Cardiac muscle cell (in vitro differentiated cells and primary cell): ENCODE measurements at regions not wholly inside any gene's neighbourhood (a gene's known extent, or its start where the extent isn't known, plus 50 kb on each side); places are given as distances from the start of the nearest gene placed in this dataset.

Experiments used
- DNase-seq, 2 donors: peaks; one replicate each; pipeline versions ENCODE4 v3.0.0 to v3.0.0-alpha.2; 2010 to 2017; ENCODE audit warnings: low read depth in 1 of 2, low spot score in 1 of 2
- H3K27ac ChIP-seq: fragments of 200-600 bp; sonication (generic); 2 replicates; pipeline ENCODE4 v1.5.1; 2016
- H3K27me3 ChIP-seq: fragments of 200-600 bp; sonication (generic); 2 replicates; pipeline ENCODE4 v1.6.0; 2016; ENCODE audit warnings: control low read depth
- H3K36me3 ChIP-seq: fragments of 200-600 bp; sonication (generic); 2 replicates; pipeline ENCODE4 v1.5.1; 2016; ENCODE audit warnings: control low read depth
- H3K4me1 ChIP-seq: fragments of 200-600 bp; sonication (generic); 2 replicates; pipeline ENCODE4 v1.8.1; 2017; ENCODE audit warnings: low read depth, mild to moderate bottlenecking, mixed run types
- H3K4me3 ChIP-seq: fragments of 200-600 bp; sonication (generic); 2 replicates; pipeline ENCODE4 v1.5.1; 2016; ENCODE audit warnings: mild to moderate bottlenecking
- H3K9me3 ChIP-seq: fragments of 200-600 bp; sonication (generic); 2 replicates; pipeline ENCODE4 v1.5.1; 2017; ENCODE audit warnings: low read depth, mild to moderate bottlenecking, control low read depth
- CTCF ChIP-seq: IDR thresholded peaks from 2 replicates; pipeline ENCODE4 v1.5.1; 2012; ENCODE audit warnings: low read depth, mild to moderate bottlenecking, low read length

GRCh38 chr10:90526721-90527120 lies 331.1 kb downstream of the HTR7 start:
- no peaks in the 10 kb centered on the region for H3K9me3 ChIP-seq
- no peak for TF ChIP-seq CTCF
- H3K27ac ChIP-seq, result no peak overlapping the region
- no peaks in the 10 kb centered on the region for H3K4me1 ChIP-seq
- no peaks in the 10 kb centered on the region for H3K36me3 ChIP-seq
- no peak overlapping the region for H3K4me3 ChIP-seq
- no peak for DNase-seq
- no peaks in the 10 kb centered on the region for H3K27me3 ChIP-seq

- no peaks in the 10 kb centered on the region for H3K9me3 ChIP-seq
- no peak for TF ChIP-seq CTCF
- H3K27ac ChIP-seq, result no peak overlapping the region
- DNase-seq, result peak in 1 of 2 donors; percentile 54
- no peak overlapping the region for H3K4me3 ChIP-seq
- H3K27me3 ChIP-seq, result no peaks in the 10 kb centered on the region
- no peaks in the 10 kb centered on the region for H3K36me3 ChIP-seq
- no peaks in the 10 kb centered on the region for H3K4me1 ChIP-seq
Measured at GRCh38 chr10:90530521-90530920, 327.3 kb downstream of the HTR7 start.

- H3K4me1 ChIP-seq, result no peaks in the 10 kb centered on the region
- no peak overlapping the region for H3K4me3 ChIP-seq
- DNase-seq, result no peak
- H3K27ac ChIP-seq, result no peak overlapping the region
- no peak for TF ChIP-seq CTCF
- H3K27me3 ChIP-seq, result no peaks in the 10 kb centered on the region
- H3K36me3 ChIP-seq, result no peaks in the 10 kb centered on the region
- H3K9me3 ChIP-seq, result no peaks in the 10 kb centered on the region
Measured at GRCh38 chr10:90557385-90557784, 300.5 kb downstream of the HTR7 start.

- Histone ChIP-seq H3K27me3 (no peaks in the 10 kb centered on the region), H3K4me3 (no peak overlapping the region), H3K9me3 (no peaks in the 10 kb centered on the region), H3K36me3 (no peaks in the 10 kb centered on the region), H3K27ac (no peak overlapping the region), H3K4me1 (no peaks in the 10 kb centered on the region)
- no peak for DNase-seq
- no peak for TF ChIP-seq CTCF
Measured at GRCh38 chr10:90560331-90560730, 297.5 kb downstream of the HTR7 start.

- DNase-seq, result peak in 1 of 2 donors; percentile 80
Measured at GRCh38 chr10:90561666-90562065, 296.2 kb downstream of the HTR7 start.

More at GRCh38 chr10:90561666-90562065, 296.2 kb downstream of the HTR7 start:
- H3K4me1 ChIP-seq, result no peaks in the 10 kb centered on the region
- H3K9me3 ChIP-seq, result no peaks in the 10 kb centered on the region
- no peaks in the 10 kb centered on the region for H3K36me3 ChIP-seq
- H3K4me3 ChIP-seq, result no peak overlapping the region
- H3K27ac ChIP-seq, result no peak overlapping the region
- TF ChIP-seq CTCF, result no peak
- H3K27me3 ChIP-seq, result no peaks in the 10 kb centered on the region
